IPS-20b (cell line): ENCODE measurements at regions not wholly inside any gene's neighbourhood (a gene's known extent, or its start where the extent isn't known, plus 50 kb on each side); places are given as distances from the start of the nearest gene placed in this dataset.
A peak's percentile ranks its signal among the peaks of the same experiment; 100 is the strongest.
"Not testable (repeated sequence)": the region's sequence is repeated elsewhere in the genome, so short reads cannot be mapped to it uniquely, and the experiment has no call there.

Source experiments
- H3K27ac ChIP-seq: one replicate; pipeline ENCODE4 v1.5.1; 2013; ENCODE audit warnings: low read length
- H3K27me3 ChIP-seq: 2 replicates; pipeline ENCODE4 v1.6.1; 2013; ENCODE audit warnings: mild to moderate bottlenecking, low read length, inconsistent platforms; ENCODE audit not compliant: insufficient read depth
- H3K36me3 ChIP-seq: 2 replicates; pipeline ENCODE4 v1.6.1; 2013; ENCODE audit warnings: low read depth, mild to moderate bottlenecking, inconsistent platforms, low read length, moderate library complexity; ENCODE audit not compliant: insufficient read depth
- H3K4me1 ChIP-seq: 2 replicates; pipeline ENCODE4 v1.6.1; 2013; ENCODE audit warnings: mild to moderate bottlenecking, control low read depth, inconsistent platforms, low read length, moderate library complexity; ENCODE audit not compliant: insufficient read depth
- H3K4me3 ChIP-seq: 2 replicates; pipeline ENCODE4 v1.5.1; 2013; ENCODE audit warnings: mild to moderate bottlenecking, low read length, inconsistent platforms
- H3K9ac ChIP-seq: 2 replicates; pipeline ENCODE4 v1.6.1; 2013; ENCODE audit warnings: low read depth, mild to moderate bottlenecking, inconsistent platforms, low read length, moderate library complexity
- H3K9me3 ChIP-seq: 2 replicates; pipeline ENCODE4 v1.6.1; 2013; ENCODE audit warnings: mild to moderate bottlenecking, low read depth, low read length, inconsistent platforms; ENCODE audit not compliant: insufficient read depth

DNA sequence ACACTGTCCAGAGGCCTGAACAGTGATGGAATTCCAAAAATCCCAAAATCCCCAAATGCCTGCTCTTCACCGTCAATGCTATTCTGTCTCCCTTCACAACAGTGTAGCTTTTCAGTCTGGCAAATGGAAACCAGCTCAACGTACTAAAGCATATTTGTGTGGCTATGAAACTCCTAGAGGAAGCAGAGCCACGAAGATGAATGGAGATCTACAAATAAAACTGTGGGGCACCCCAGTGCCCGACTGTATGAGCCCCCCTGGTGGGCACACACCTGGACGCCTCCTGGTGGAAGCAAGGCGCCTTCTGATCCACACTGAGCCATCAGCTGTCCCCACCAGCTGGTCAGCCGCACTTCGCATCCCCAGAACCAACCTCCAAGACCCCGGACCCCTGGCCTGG lies 129.1 kb upstream of the SOD1 start:
- H3K4me3 ChIP-seq, result no peak overlapping the region
- H3K4me1 ChIP-seq, result peaks cover 8% of the 10 kb centered on the region; the same call in 1 of the 2 replicates
- no peaks in the 10 kb centered on the region for H3K9me3 ChIP-seq
- no peak overlapping the region for H3K9ac ChIP-seq
- H3K27ac ChIP-seq, result no peak overlapping the region
- no peaks in the 10 kb centered on the region for H3K36me3 ChIP-seq
- H3K27me3 ChIP-seq, result no peaks in the 10 kb centered on the region

DNA sequence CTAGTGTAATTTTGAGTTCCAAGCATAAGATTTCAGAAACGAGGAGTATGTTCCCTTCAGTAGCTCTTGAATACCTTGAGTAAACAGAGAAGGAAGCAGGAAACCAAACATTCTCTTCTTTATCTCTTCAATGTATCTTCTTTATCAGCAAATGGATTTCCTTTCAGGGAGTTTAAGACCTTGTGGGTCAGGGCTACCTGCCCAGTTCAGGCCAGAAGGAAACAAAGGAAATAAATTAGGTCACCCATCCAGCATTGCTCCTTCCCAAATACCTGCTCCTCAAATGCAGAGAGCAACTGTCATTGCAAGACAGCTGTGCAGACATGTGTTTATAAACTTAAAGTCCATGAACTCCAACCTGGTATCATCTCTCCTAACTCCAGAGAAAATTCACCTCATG lies 130.1 kb upstream of the SOD1 start:
- Histone ChIP-seq H3K9me3 (no peaks in the 10 kb centered on the region), H3K4me1 (peaks cover 8% of the 10 kb centered on the region; the same call in 1 of the 2 replicates), H3K4me3 (no peak overlapping the region), H3K27ac (no peak overlapping the region), H3K9ac (no peak overlapping the region), H3K27me3 (no peaks in the 10 kb centered on the region), H3K36me3 (no peaks in the 10 kb centered on the region)

DNA sequence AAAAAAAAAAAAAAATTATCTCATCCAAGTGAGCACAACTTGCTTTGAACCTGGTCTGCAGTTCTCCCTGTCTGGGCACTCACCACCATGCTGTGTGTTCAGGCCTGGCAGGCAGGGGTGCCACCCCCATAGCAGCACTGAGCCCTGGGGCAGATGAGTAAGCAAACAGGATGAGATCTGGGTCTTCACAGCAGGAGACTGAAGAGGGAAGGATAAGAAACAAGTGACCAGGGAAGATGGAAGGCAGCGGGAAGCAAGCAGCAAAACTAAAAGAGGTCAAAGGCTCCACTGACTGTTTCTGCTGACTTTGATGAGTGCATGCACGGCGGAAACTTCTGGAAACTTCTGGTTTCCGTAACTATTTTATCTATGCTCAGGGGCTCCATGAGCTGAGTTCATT lies 133.5 kb upstream of the SOD1 start:
- Histone ChIP-seq H3K27me3 (no peaks in the 10 kb centered on the region), H3K4me3 (no peak overlapping the region), H3K36me3 (no peaks in the 10 kb centered on the region), H3K9me3 (no peaks in the 10 kb centered on the region), H3K4me1 (peaks cover 6% of the 10 kb centered on the region; the same call in 1 of the 2 replicates), H3K9ac (no peak overlapping the region), H3K27ac (no peak overlapping the region)

DNA sequence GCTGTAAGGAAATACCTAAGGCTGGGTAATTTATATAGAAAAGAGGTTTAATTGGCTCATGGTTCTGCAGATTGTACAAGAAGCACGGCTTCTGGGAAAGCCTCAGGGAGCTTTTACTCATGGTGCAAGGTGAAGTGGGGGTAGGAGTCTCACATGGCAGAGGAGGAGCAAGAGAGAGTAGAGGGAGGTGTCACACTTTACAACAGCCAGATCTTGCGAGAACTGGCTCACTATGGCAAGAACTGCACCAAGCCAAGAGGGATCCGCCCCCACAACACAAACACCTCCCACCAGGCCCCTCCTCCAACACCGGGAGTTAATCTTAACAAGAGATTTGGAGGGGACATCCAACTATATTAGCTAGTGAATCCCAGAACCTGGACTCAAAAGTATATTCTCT lies 135.4 kb upstream of the SOD1 start:
- Histone ChIP-seq H3K4me3 (no peak overlapping the region), H3K4me1 (peaks cover 5% of the 10 kb centered on the region; the same call in 1 of the 2 replicates), H3K27ac (no peak overlapping the region), H3K9ac (no peak overlapping the region), H3K27me3 (no peaks in the 10 kb centered on the region), H3K9me3 (no peaks in the 10 kb centered on the region), H3K36me3 (no peaks in the 10 kb centered on the region)

DNA sequence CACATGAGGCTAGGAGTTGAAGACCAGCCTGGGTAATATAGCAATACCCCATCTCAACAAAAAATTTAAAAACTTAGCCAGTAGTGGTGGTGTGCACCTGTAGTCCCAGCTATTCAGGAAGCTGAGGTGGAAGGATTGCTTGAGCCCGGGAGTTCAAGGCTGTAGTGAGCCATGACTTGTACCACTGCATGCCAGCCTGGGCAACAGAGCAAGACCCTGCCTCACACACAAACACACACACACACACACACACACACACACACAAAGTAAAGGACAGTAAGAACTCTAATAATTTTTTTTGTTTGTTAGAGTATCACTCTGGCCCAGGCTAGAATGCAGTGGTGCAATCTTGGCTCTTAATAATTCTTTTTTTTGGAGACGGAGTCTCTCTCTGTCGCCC lies 138.0 kb upstream of the SOD1 start:
- Histone ChIP-seq H3K9me3 (no peaks in the 10 kb centered on the region), H3K9ac (no peak overlapping the region), H3K27ac (no peak overlapping the region), H3K36me3 (no peaks in the 10 kb centered on the region), H3K27me3 (no peaks in the 10 kb centered on the region), H3K4me1 (peaks cover 4% of the 10 kb centered on the region; the same call in 1 of the 2 replicates), H3K4me3 (no peak overlapping the region)

DNA sequence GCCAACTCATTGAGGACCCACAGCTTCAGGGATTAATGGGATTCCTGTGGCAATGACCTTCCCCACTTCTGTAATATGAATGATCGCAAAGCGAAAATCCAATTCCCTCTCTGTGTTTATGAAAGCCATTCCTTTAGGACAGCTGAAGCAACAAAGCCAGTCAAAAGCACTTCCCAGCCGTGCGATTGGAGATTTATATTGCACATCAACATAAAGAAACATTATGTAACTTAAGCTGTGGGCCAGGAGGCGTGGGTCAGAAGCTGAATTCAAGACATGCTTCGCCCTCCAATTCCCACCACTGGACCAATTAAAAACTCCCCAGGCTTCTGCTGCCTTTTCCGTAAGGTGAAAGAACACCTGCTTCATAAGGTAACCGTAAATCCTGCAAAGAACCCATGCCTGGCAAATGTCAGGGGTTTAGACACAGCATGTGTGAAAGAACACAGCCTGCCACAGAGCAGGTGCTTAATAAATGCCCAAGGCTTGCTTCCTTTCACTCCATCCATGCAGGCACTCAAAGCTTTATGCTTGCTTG lies 138.9 kb upstream of the SOD1 start:
- Histone ChIP-seq H3K27ac (no peak overlapping the region), H3K36me3 (no peaks in the 10 kb centered on the region), H3K27me3 (no peaks in the 10 kb centered on the region), H3K9me3 (no peaks in the 10 kb centered on the region), H3K4me1 (peaks cover 2% of the 10 kb centered on the region; the same call in 1 of the 2 replicates), H3K4me3 (no peak overlapping the region), H3K9ac (no peak overlapping the region)

DNA sequence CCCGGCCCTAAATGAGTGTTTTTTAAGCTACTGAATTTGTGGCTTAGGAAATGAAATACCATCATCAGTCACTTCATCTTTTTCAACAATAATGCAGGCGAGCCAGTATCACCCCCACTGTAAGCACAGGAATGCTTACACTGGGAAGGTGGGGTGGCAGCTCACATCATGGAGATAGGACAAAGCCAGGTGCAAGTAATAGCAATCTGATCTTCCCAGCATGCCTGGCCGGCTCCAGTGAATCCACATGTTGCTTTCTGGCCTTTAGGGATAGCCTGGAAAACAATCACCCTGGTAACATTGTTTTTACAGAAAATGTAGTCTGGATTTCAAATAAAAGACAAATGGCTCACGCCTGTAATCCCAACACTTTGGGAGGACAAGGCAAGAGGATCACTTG lies 140.9 kb upstream of the SOD1 start:
- no peak overlapping the region for H3K27ac ChIP-seq
- no peaks in the 10 kb centered on the region for H3K36me3 ChIP-seq

DNA sequence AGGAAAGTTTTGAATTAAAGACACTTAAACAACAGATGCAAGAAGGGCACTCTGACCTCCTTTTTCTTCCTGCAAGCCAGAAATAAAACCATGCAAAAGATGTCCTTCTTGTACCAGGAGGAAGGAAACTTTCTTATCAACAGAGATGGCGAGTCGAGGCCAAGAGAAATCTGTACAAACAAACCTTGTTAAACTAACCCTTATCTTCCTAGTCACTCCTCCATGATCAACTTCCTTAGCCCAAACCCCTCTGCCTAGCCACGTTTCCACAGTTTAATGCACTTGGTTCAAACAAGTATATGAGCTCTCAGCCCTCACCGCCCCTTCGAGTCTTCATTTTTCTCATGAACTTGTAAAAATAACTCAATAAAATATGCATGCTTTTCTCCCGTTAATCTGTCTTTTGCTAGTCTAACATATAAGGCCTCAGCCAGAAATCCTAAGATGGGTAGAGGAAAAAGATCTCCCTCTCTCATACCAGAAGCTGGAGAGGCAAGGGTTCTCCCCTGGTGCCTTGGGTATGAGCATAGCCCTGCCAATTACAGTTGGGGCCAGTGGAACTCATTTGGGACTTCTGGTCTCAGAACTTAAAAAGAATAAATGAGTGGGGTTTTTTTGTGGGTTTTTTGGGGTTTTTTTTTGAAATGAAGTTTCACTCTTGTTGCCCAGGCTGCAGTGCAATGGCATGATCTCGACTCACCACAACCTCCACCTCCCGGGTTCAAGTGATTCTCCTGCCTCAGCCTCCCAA lies 141.7 kb upstream of the SOD1 start:
- peaks cover 14% of the 10 kb centered on the region; the same call in 1 of the 2 replicates for H3K4me1 ChIP-seq
- no peaks in the 10 kb centered on the region for H3K36me3 ChIP-seq
- H3K9me3 ChIP-seq, result no peaks in the 10 kb centered on the region
- no peaks in the 10 kb centered on the region for H3K27me3 ChIP-seq
- no peak overlapping the region for H3K9ac ChIP-seq
- no peak overlapping the region for H3K4me3 ChIP-seq
- H3K27ac ChIP-seq, result no peak overlapping the region

More for the DNA sequence above, 140.9 kb upstream of the SOD1 start:
- Histone ChIP-seq H3K4me3 (no peak overlapping the region), H3K9me3 (no peaks in the 10 kb centered on the region), H3K27me3 (no peaks in the 10 kb centered on the region), H3K4me1 (peaks cover 10% of the 10 kb centered on the region; the same call in 1 of the 2 replicates), H3K9ac (no peak overlapping the region)

DNA sequence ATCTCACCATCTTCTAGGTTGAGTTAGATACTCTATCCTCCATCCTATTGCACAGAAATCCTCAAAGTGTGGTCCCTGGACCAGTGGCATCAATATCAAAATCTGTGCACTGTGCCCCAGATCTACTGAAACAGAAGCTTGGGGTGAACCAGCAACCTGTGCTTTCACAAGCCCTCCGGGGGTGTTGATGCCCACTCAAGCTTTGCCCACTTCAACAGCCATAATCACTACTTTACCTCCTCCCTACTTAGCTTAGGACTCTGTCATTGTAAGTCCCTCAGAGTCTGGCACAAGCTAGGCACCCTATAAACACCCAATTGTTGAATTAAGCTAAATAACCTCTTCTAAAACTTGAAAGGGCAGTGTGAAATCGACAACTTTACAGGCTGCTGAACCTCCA lies 144.2 kb upstream of the SOD1 start:
- H3K27ac ChIP-seq, result no peak overlapping the region
- no peaks in the 10 kb centered on the region for H3K9me3 ChIP-seq
- H3K4me3 ChIP-seq, result peak overlapping the region; percentile 34; the same call in 1 of the 2 replicates
- no peaks in the 10 kb centered on the region for H3K36me3 ChIP-seq
- H3K9ac ChIP-seq, result peak overlapping the region; percentile 10; the same call in 1 of the 2 replicates
- H3K4me1 ChIP-seq, result peaks cover 14% of the 10 kb centered on the region; the same call in 1 of the 2 replicates
- H3K27me3 ChIP-seq, result no peaks in the 10 kb centered on the region

DNA sequence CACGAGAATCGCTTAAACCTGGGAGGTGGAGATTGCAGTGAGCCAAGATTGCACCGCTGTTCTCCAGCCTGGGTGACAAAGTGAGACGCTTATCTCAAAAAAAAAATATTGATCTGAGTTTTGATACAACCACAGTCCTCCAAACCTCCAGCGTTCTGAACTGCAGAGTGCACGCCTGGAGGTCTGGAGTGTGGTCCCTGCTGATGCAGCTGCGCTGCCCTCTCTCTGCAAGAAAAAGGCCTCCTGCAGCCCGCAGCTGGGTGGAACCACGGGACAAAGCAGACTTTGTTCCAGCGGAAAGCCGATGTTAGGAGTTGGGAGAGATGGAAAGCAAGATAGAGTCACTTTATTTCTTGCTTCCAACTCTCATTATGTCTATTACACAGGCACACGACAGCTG lies 144.9 kb upstream of the SOD1 start:
- Histone ChIP-seq H3K9me3 (no peaks in the 10 kb centered on the region), H3K4me3 (peak overlapping the region; percentile 34; the same call in 1 of the 2 replicates), H3K9ac (peak overlapping the region; percentile 10; the same call in 1 of the 2 replicates), H3K27ac (no peak overlapping the region), H3K27me3 (no peaks in the 10 kb centered on the region), H3K36me3 (no peaks in the 10 kb centered on the region), H3K4me1 (peaks cover 14% of the 10 kb centered on the region; the same call in 1 of the 2 replicates)

DNA sequence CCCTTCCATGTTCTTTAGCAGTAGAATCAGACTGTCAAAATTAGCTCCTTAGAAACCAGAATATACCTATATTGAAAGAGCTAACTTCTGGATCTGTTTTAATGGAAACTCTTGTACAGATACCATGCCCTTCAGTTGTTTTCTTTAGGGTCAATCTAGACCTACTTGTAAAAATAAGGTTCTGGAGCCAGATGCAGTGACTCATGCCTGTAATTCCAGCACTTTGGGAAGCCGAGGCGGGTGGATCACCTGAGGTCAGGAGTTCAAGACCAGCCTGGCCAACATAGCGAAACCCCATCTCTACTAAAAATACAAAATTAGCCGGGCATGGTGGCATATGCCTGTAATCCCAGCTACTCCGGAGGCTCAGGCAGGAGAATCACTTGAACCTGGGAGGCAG lies 146.0 kb upstream of the SOD1 start:
- H3K9me3 ChIP-seq, H3K27ac ChIP-seq, H3K4me3 ChIP-seq, H3K9ac ChIP-seq, H3K27me3 ChIP-seq, H3K36me3 ChIP-seq: not testable (repeated sequence)
- peaks cover 21% of the 10 kb centered on the region; the same call in 1 of the 2 replicates for H3K4me1 ChIP-seq

DNA sequence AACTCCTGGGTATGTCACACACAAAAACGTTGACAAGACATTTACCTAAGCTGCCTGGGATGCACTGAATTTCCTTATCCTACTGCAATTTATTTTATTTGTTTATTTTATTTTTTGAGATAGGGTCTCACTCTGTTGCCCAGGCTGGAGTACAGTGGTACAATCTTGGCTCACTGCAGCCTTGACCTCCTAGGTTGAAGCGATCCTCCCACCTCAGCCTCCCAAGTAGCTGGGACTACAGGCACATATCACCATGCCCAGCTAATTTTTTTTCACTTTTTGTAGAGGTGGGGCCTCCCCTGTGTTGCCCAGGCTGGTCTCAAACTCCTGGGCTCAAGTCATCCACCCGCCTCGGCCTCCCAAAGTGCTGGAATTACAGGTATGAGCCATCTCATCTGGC lies 147.5 kb upstream of the SOD1 start:
- not testable (repeated sequence) for H3K9ac ChIP-seq, H3K27ac ChIP-seq, H3K9me3 ChIP-seq, H3K36me3 ChIP-seq, H3K27me3 ChIP-seq, H3K4me3 ChIP-seq
- H3K4me1 ChIP-seq, result peaks cover 21% of the 10 kb centered on the region; the same call in 1 of the 2 replicates
